Keratinocyte (primary cell): ENCODE measurements at regions not wholly inside any gene's neighbourhood (a gene's known extent, or its start where the extent isn't known, plus 50 kb on each side); places are given as distances from the start of the nearest gene placed in this dataset.

Source experiments
- DNase-seq: peaks from one replicate; pipeline ENCODE4 v3.0.0-alpha.2; 2011; ENCODE audit warnings: low read depth, missing footprints, low spot score
- FAIRE-seq: peaks from 2 replicates; lab custom pipeline; 2011; peaks lifted over from hg19 to GRCh38; lab: Jason Lieb, UNC
- H2AFZ ChIP-seq: 2 replicates; pipeline ENCODE4 v1.6.0; 2012; ENCODE audit warnings: low read length, control low read depth, inconsistent platforms; ENCODE audit not compliant: control insufficient read depth
- H3K27ac ChIP-seq: 2 replicates; pipeline ENCODE4 v1.5.1; 2011; ENCODE audit warnings: low read length; ENCODE audit not compliant: control insufficient read depth, insufficient read depth
- H3K27me3 ChIP-seq: 3 replicates; pipeline ENCODE4 v1.6.0; 2011; ENCODE audit warnings: low read length; ENCODE audit not compliant: control insufficient read depth, insufficient read depth; ENCODE audit errors: extremely low read depth
- H3K36me3 ChIP-seq, 2 experiments: 2 replicates in 1 of 2; 3 replicates in 1 of 2; pipeline ENCODE4 v1.5.1; 2011; ENCODE audit warnings: low read length in 2 of 2, mild to moderate bottlenecking in 1 of 2; ENCODE audit not compliant: control insufficient read depth in 2 of 2, insufficient read depth in 2 of 2; ENCODE audit errors: extremely low read depth in 1 of 2
- H3K4me1 ChIP-seq: 3 replicates; pipeline ENCODE4 v1.5.1; 2011; ENCODE audit warnings: low read length; ENCODE audit not compliant: control insufficient read depth, insufficient read depth; ENCODE audit errors: extremely low read depth
- H3K4me2 ChIP-seq: 3 replicates; pipeline ENCODE4 v1.6.0; 2011; ENCODE audit warnings: low read depth, low read length; ENCODE audit not compliant: control insufficient read depth, insufficient read depth; ENCODE audit errors: extremely low read depth
- H3K4me3 ChIP-seq, 3 experiments: fragments of 200-600 bp in 1 of 3; sonication (generic) in 1 of 3; 2 replicates in 2 of 3; 3 replicates in 1 of 3; pipeline ENCODE4 v1.5.1; 2011 to 2016; ENCODE audit warnings: low read length in 3 of 3, mild to moderate bottlenecking in 3 of 3, control low read depth in 2 of 3, inconsistent platforms in 1 of 3, low read depth in 1 of 3, mixed read lengths in 1 of 3, mixed run types in 1 of 3, moderate library complexity in 1 of 3; ENCODE audit not compliant: control insufficient read depth in 2 of 3, insufficient read depth in 2 of 3; ENCODE audit errors: extremely low read depth in 1 of 3
- H3K79me2 ChIP-seq: 2 replicates; pipeline ENCODE4 v1.6.0; 2012; ENCODE audit warnings: low read length; ENCODE audit not compliant: control insufficient read depth, insufficient read depth
- H3K9ac ChIP-seq: 3 replicates; pipeline ENCODE4 v1.6.0; 2011; ENCODE audit warnings: low read length; ENCODE audit not compliant: control insufficient read depth, insufficient read depth; ENCODE audit errors: extremely low read depth
- H3K9me1 ChIP-seq: 3 replicates; pipeline ENCODE4 v1.6.0; 2011; ENCODE audit warnings: low read length; ENCODE audit not compliant: control insufficient read depth, insufficient read depth; ENCODE audit errors: extremely low read depth
- H3K9me3 ChIP-seq: 2 replicates; pipeline ENCODE4 v1.5.1; 2012; ENCODE audit warnings: low read depth, low read length; ENCODE audit not compliant: control insufficient read depth
- H4K20me1 ChIP-seq: 3 replicates; pipeline ENCODE4 v1.6.0; 2011; ENCODE audit warnings: low read length; ENCODE audit not compliant: control insufficient read depth, insufficient read depth; ENCODE audit errors: extremely low read depth
- EZH2 ChIP-seq: IDR thresholded peaks from one replicate; pipeline ENCODE4 v1.6.1; 2012; ENCODE audit warnings: inconsistent platforms, mild to moderate bottlenecking, low read length, moderate library complexity
- dilution Hi-C: fragments of 300-500 bp; cut with MboI; formaldehyde crosslinking; loops from one replicate; pipeline ENCODE4 v1.7.0; 2020; ENCODE audit warnings: low sequenced_read_pairs; ENCODE audit not compliant: extremely low pct_ligation_motif_present
- TF ChIP-seq, protein P1 (sequence below), 3 experiments: IDR thresholded peaks in 1 of 3; conservative IDR thresholded peaks in 1 of 3; optimal IDR thresholded peaks in 1 of 3; 2 replicates in 2 of 3; 3 replicates in 1 of 3; pipeline versions ENCODE3 to v1.5.1; 2011; ENCODE audit warnings: low read length in 3 of 3, mild to moderate bottlenecking in 3 of 3, moderate library complexity in 2 of 3, control low read depth in 1 of 3, inconsistent platforms in 1 of 3; ENCODE audit not compliant: insufficient read depth in 2 of 3; ENCODE audit errors: extremely low read depth in 1 of 3

DNA sequence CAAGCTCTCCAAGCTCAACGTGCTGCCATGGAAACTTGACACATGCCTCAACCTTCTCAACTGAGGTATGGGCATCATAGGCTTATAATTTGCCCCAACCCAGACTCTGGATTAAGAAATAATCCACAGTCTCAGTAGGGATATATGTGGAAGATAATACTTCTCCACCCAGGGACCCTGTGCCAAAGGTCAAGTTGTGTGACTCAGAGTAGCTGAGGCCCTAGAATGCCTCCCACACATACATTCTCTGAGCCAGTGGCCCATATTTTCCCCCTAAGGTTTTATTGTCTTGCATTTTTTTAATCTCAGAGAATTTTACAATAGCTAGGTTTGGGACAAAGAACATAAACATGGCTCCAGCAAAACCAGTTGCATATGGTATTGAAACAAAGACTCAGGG lies 283.1 kb downstream of the IDS start:
- H3K9ac ChIP-seq = no peak overlapping the region
- no peaks in the 10 kb centered on the region for H3K79me2 ChIP-seq
- H4K20me1 ChIP-seq = no peaks in the 10 kb centered on the region
- H3K4me1 ChIP-seq = no peaks in the 10 kb centered on the region
- TF ChIP-seq, protein P1, sequence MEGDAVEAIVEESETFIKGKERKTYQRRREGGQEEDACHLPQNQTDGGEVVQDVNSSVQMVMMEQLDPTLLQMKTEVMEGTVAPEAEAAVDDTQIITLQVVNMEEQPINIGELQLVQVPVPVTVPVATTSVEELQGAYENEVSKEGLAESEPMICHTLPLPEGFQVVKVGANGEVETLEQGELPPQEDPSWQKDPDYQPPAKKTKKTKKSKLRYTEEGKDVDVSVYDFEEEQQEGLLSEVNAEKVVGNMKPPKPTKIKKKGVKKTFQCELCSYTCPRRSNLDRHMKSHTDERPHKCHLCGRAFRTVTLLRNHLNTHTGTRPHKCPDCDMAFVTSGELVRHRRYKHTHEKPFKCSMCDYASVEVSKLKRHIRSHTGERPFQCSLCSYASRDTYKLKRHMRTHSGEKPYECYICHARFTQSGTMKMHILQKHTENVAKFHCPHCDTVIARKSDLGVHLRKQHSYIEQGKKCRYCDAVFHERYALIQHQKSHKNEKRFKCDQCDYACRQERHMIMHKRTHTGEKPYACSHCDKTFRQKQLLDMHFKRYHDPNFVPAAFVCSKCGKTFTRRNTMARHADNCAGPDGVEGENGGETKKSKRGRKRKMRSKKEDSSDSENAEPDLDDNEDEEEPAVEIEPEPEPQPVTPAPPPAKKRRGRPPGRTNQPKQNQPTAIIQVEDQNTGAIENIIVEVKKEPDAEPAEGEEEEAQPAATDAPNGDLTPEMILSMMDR (optimal IDR thresholded peaks at IDR 0.05 in 1 of 3, IDR thresholded peaks at IDR 0.05 in 1 of 3, conservative IDR thresholded peaks at IDR 0.05 in 1 of 3; ENCODE audit: extremely low read depth in 1 of 3, insufficient read depth in 2 of 3, low read length in 3 of 3) = no peak
- no peak for TF ChIP-seq EZH2
- dilution Hi-C loops = no loop called here
- no peaks in the 10 kb centered on the region for H3K27me3 ChIP-seq
- H3K36me3 ChIP-seq = no peaks in the 10 kb centered on the region
- H3K4me2 ChIP-seq = no peak overlapping the region
- H3K27ac ChIP-seq = no peak overlapping the region
- H3K9me3 ChIP-seq = no peaks in the 10 kb centered on the region
- H3K9me1 ChIP-seq = no peaks in the 10 kb centered on the region
- no peak overlapping the region for H2AFZ ChIP-seq
- no peak overlapping the region for H3K4me3 ChIP-seq
- DNase-seq (no peak), FAIRE-seq (no peak)

DNA sequence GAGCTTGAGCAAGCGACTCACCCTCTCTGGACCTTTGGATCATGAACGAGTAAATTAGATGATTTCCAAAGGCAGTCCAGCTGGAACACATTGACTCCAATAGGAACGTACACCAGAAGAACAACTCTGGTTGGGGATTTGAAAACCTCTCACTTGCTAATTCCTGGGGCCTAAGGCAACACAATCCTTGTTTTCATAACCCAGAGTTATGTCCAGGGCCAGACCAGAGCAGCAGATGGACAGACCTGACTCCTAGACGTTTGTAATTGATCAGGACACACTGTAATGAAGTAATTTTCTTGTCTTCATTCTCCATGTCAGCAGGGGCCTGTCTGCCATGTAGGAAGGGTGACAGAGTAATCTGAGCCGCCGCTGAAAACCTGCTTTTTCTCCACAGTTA lies 283.9 kb downstream of the IDS start:
- H3K9me1 ChIP-seq = no peaks in the 10 kb centered on the region
- dilution Hi-C loops = no loop called here

More for the DNA sequence above, 283.9 kb downstream of the IDS start:
- H3K9ac ChIP-seq = no peak overlapping the region
- no peak for DNase-seq
- no peak overlapping the region for H3K4me3 ChIP-seq
- H3K36me3 ChIP-seq = no peaks in the 10 kb centered on the region
- no peak overlapping the region for H3K4me2 ChIP-seq
- H2AFZ ChIP-seq = no peak overlapping the region
- no peak for TF ChIP-seq EZH2
- TF ChIP-seq, protein P1 (optimal IDR thresholded peaks at IDR 0.05 in 1 of 3, IDR thresholded peaks at IDR 0.05 in 1 of 3, conservative IDR thresholded peaks at IDR 0.05 in 1 of 3; ENCODE audit: extremely low read depth in 1 of 3, insufficient read depth in 2 of 3, low read length in 3 of 3) = no peak
- H3K9me3 ChIP-seq = no peaks in the 10 kb centered on the region
- no peaks in the 10 kb centered on the region for H4K20me1 ChIP-seq
- no peaks in the 10 kb centered on the region for H3K4me1 ChIP-seq
- no peak for FAIRE-seq
- no peak overlapping the region for H3K27ac ChIP-seq
- H3K79me2 ChIP-seq = no peaks in the 10 kb centered on the region
- no peaks in the 10 kb centered on the region for H3K27me3 ChIP-seq
